Stromal cell of bone marrow (primary cell): ENCODE measurements at regions not wholly inside any gene's neighbourhood (a gene's known extent, or its start where the extent isn't known, plus 50 kb on each side); places are given as distances from the start of the nearest gene placed in this dataset.
"Not testable (repeated sequence)": the region's sequence is repeated elsewhere in the genome, so short reads cannot be mapped to it uniquely, and the experiment has no call there.

ENCODE experiments used
- DNase-seq: peaks from one replicate; pipeline ENCODE4 v3.0.0-alpha.2; 2012; ENCODE audit warnings: low read depth

- DNase-seq = peak; percentile 14
Observed at GRCh38 chr6:12348530-12349511, 58.7 kb downstream of the EDN1 start.

- no peak for DNase-seq
Observed at GRCh38 chr6:12350644-12351170, 60.5 kb downstream of the EDN1 start.

GRCh38 chr6:12351672-12352071, 61.5 kb downstream of the EDN1 start:
- DNase-seq = no peak

GRCh38 chr6:12353731-12354130, 63.6 kb downstream of the EDN1 start:
- DNase-seq = no peak

- peak; percentile 78 for DNase-seq
Observed at GRCh38 chr6:12354499-12354898, 64.3 kb downstream of the EDN1 start.

GRCh38 chr6:12355354-12355753, 65.2 kb downstream of the EDN1 start:
- no peak for DNase-seq

- no peak for DNase-seq
Observed at GRCh38 chr6:12356431-12356830, 66.3 kb downstream of the EDN1 start.

- DNase-seq = no peak
Observed at GRCh38 chr6:12356983-12357972, 67.1 kb downstream of the EDN1 start.

- DNase-seq = no peak
Observed at GRCh38 chr6:12359036-12359435, 68.9 kb downstream of the EDN1 start.

- no peak for DNase-seq
Observed at GRCh38 chr6:12361042-12361765, 71.0 kb downstream of the EDN1 start.

- DNase-seq = not testable (repeated sequence)
Observed at GRCh38 chr6:12363277-12363650, 73.1 kb downstream of the EDN1 start.

- no peak for DNase-seq
Observed at GRCh38 chr6:12363651-12364381, 73.7 kb downstream of the EDN1 start.

- no peak for DNase-seq
Observed at GRCh38 chr6:12364621-12365020, 74.5 kb downstream of the EDN1 start.

GRCh38 chr6:12366731-12367130, 76.6 kb downstream of the EDN1 start:
- DNase-seq = no peak

- no peak for DNase-seq
Observed at GRCh38 chr6:12367412-12367811, 77.3 kb downstream of the EDN1 start.

GRCh38 chr6:12369355-12369754, 79.2 kb downstream of the EDN1 start:
- DNase-seq = no peak

GRCh38 chr6:12369781-12370262, 79.7 kb downstream of the EDN1 start:
- no peak for DNase-seq

- no peak for DNase-seq
Observed at GRCh38 chr6:12371151-12371550, 81.0 kb downstream of the EDN1 start.

GRCh38 chr6:12371641-12372146, 81.5 kb downstream of the EDN1 start:
- DNase-seq = no peak

GRCh38 chr6:12379181-12379580, 89.0 kb downstream of the EDN1 start:
- DNase-seq = no peak

GRCh38 chr6:12381587-12381986, 91.4 kb downstream of the EDN1 start:
- no peak for DNase-seq
